ENCODE measurements at regions not wholly inside any gene's neighbourhood (a gene's known extent, or its start where the extent isn't known, plus 50 kb on each side); places are given as distances from the start of the nearest gene placed in this dataset.

GRCh38 chr2:17255071-17255470 is 263.2 kb downstream of the RAD51AP2 start:
- no peaks in the 10 kb centered on the region for H3K36me3 ChIP-seq
- no peak for DNase-seq
- H3K4me3 ChIP-seq (ENCODE audit: low read depth, low read length): no peak overlapping the region
- H3K27me3 ChIP-seq (ENCODE audit: insufficient read depth, low read depth, severe bottlenecking): no peaks in the 10 kb centered on the region
- no peak for TF ChIP-seq CTCF (IDR thresholded peaks at IDR 0.05; ENCODE audit: low read depth, low read length)
- H3K9me3 ChIP-seq (ENCODE audit: severe bottlenecking): no peaks in the 10 kb centered on the region
- H3K27ac ChIP-seq: no peak overlapping the region

- H3K4me3 ChIP-seq (ENCODE audit: low read depth, low read length): no peak overlapping the region
- H3K9me3 ChIP-seq (ENCODE audit: severe bottlenecking): no peaks in the 10 kb centered on the region
- H3K27me3 ChIP-seq (ENCODE audit: insufficient read depth, low read depth, severe bottlenecking): no peaks in the 10 kb centered on the region
- TF ChIP-seq CTCF (IDR thresholded peaks at IDR 0.05; ENCODE audit: low read depth, low read length): no peak
- DNase-seq: no peak
- H3K27ac ChIP-seq: no peak overlapping the region
- no peaks in the 10 kb centered on the region for H3K36me3 ChIP-seq
These were observed 263.8 kb downstream of the RAD51AP2 start for GRCh38 chr2:17254421-17254820.

GRCh38 chr2:17252258-17252657 is 266.0 kb downstream of the RAD51AP2 start:
- H3K27ac ChIP-seq: no peak overlapping the region
- DNase-seq: no peak
- TF ChIP-seq CTCF (IDR thresholded peaks at IDR 0.05; ENCODE audit: low read depth, low read length): no peak

GRCh38 chr2:17251171-17251570 is 267.1 kb downstream of the RAD51AP2 start:
- DNase-seq: no peak
- Histone ChIP-seq H3K27me3 (ENCODE audit: insufficient read depth, low read depth, severe bottlenecking) (no peaks in the 10 kb centered on the region), H3K36me3 (no peaks in the 10 kb centered on the region), H3K27ac (no peak overlapping the region), H3K4me3 (ENCODE audit: low read depth, low read length) (no peak overlapping the region), H3K9me3 (ENCODE audit: severe bottlenecking) (no peaks in the 10 kb centered on the region)
- no peak for TF ChIP-seq CTCF (IDR thresholded peaks at IDR 0.05; ENCODE audit: low read depth, low read length)

More at GRCh38 chr2:17252258-17252657, 266.0 kb downstream of the RAD51AP2 start:
- Histone ChIP-seq H3K4me3 (ENCODE audit: low read depth, low read length) (no peak overlapping the region), H3K9me3 (ENCODE audit: severe bottlenecking) (no peaks in the 10 kb centered on the region), H3K36me3 (no peaks in the 10 kb centered on the region), H3K27me3 (ENCODE audit: insufficient read depth, low read depth, severe bottlenecking) (no peaks in the 10 kb centered on the region)

- no peaks in the 10 kb centered on the region for H3K9me3 ChIP-seq (ENCODE audit: severe bottlenecking)
- no peak overlapping the region for H3K4me3 ChIP-seq (ENCODE audit: low read depth, low read length)
- H3K36me3 ChIP-seq: no peaks in the 10 kb centered on the region
- DNase-seq: no peak
- TF ChIP-seq CTCF (IDR thresholded peaks at IDR 0.05; ENCODE audit: low read depth, low read length): no peak
- no peak overlapping the region for H3K27ac ChIP-seq
- no peaks in the 10 kb centered on the region for H3K27me3 ChIP-seq (ENCODE audit: insufficient read depth, low read depth, severe bottlenecking)
These were observed 269.0 kb downstream of the RAD51AP2 start for GRCh38 chr2:17249249-17249648.

GRCh38 chr2:17245906-17246305 is 272.3 kb downstream of the RAD51AP2 start:
- DNase-seq: no peak
- no peaks in the 10 kb centered on the region for H3K36me3 ChIP-seq
- no peaks in the 10 kb centered on the region for H3K9me3 ChIP-seq (ENCODE audit: severe bottlenecking)
- H3K4me3 ChIP-seq (ENCODE audit: low read depth, low read length): no peak overlapping the region
- no peaks in the 10 kb centered on the region for H3K27me3 ChIP-seq (ENCODE audit: insufficient read depth, low read depth, severe bottlenecking)
- TF ChIP-seq CTCF (IDR thresholded peaks at IDR 0.05; ENCODE audit: low read depth, low read length): no peak
- no peak overlapping the region for H3K27ac ChIP-seq

Measured in WERI-Rb-1 (cell line).